GM19395 (cell line): ENCODE measurements at regions not wholly inside any gene's neighbourhood (a gene's known extent, or its start where the extent isn't known, plus 50 kb on each side); places are given as distances from the start of the nearest gene placed in this dataset.
"Not testable (repeated sequence)": the region's sequence is repeated elsewhere in the genome, so short reads cannot be mapped to it uniquely, and the experiment has no call there.

Experiments
- ATAC-seq: cut with Tn5 transposase; IDR thresholded peaks from one replicate; pipeline ENCODE4 v1.9.1; 2021; ENCODE audit warnings: mild to moderate bottlenecking, moderate library complexity; ENCODE audit not compliant: unreplicated experiment

DNA sequence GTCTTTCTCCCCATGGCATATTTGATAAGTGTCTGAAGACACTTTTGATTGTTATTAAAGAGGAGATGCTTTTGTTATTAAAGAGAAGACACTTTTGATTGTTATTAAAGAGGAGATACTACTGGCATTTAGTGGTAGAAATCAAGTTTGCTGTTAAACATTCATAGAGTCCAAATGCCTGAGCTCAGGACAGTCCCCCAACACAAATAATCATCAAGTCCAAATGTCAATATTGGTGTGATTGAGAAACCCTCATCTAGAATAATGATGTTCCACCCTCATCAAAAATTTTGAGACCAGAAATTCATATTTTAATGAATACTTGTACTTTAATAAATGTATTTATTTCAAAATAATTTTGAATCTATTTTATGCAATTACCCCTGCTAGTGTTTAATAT is 1412.9 kb upstream of the PCDH7 start:
- ATAC-seq: no peak

DNA sequence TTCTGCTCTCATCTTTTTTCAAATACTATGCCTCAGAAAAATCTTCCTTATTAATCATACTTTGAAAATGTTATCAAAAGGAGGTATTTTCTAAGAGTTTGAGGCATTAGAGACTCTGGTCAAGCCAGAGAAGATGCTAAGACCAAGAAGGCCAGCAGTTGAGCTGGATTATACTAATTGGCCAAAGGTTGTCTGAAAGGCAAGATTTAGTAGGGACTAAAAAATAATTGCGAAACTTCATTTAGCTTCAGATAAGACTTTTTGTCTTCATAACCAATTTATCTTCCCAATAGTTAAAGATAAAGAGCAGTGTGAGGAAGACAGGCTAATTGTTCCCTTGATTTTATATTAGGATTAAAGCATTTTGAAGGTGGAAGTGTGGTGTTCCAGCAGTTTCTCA is 1412.4 kb upstream of the PCDH7 start:
- no peak for ATAC-seq

DNA sequence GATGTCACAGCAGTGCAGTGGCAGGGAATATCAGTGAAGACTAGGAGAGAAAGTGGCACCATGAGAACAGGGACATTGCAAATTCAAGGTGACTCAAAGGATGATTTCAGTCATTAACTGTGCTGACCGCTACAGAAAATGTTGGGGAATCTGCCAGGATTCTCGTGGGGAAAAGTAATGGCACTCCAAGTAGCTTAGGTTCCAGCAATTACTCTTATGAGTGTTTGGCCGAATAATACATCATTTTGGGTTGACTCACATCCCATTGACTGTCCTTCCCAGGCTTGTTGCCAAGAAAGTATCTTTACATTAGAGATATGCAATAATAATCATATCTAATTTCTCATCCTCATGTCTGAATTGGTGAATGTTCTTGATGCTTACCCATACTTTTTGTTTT is 1411.1 kb upstream of the PCDH7 start:
- ATAC-seq: no peak

DNA sequence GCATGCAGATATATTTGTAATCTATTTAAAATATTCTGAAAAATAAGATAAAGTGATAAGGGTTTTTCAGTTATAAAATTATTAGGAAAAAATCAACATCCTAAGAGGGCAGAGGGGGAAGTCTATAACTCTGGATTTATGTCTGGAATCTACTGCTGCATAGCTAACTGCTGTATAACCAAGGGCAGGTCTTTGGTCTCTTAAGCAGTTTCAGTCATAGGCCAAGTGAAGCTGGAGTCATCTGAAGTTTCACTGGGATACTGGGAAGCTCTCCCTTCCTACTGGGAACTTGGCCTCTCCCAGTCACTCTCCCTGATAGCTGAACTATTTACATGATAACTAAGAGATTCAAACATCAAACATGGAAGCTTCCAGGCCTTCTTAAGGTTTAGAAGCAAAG is 1409.9 kb upstream of the PCDH7 start:
- no peak for ATAC-seq

DNA sequence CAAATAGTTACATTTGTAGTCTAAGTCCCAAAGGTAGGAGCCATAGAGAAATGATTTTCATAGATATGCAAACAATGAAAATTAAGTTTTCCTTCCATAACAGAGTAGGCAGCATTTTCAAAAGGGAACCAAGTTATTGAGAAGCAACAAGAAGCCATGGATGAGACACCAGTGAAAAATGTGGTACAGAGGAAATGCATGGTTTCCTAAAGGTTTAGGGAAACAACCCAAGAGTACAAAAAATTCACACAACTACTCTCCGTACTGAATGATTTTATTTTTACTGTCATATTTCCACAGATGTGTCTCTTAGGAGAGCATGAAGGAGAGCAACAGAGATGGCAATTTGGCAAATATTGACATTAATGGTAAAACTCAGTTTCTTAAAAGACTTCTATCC is 1408.9 kb upstream of the PCDH7 start:
- no peak for ATAC-seq

DNA sequence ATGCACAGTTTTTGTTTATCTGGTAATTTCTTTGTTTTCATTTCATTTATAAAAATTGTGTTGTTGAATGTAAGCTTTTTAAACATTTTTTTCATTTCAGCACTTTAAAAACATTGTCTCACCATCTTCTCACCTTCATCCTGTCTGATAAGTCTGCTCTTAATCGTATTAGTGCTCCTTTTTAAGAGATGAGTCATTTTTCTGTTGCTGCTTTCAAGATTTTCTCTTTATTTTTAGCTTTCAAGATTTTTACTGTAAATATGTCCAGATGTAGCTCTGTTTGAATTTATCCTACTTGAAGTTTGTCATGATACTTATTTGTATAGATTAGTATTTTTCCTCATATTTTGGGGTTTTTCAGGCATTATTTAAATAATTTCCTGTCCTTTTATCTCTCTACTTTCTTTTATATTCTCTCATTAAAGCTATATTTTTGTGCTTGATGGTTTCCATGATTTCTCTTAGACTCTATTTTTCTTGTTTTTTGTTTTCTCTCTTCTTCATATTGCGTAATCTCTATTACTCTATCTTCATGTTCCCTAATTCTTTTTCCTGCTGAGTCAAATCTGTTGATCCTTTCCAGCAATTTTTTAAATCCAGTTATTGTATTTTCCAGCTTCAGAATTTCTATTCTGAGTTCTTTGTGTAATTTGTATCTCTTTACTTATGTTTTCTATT is 1400.4 kb upstream of the PCDH7 start:
- ATAC-seq: no peak

DNA sequence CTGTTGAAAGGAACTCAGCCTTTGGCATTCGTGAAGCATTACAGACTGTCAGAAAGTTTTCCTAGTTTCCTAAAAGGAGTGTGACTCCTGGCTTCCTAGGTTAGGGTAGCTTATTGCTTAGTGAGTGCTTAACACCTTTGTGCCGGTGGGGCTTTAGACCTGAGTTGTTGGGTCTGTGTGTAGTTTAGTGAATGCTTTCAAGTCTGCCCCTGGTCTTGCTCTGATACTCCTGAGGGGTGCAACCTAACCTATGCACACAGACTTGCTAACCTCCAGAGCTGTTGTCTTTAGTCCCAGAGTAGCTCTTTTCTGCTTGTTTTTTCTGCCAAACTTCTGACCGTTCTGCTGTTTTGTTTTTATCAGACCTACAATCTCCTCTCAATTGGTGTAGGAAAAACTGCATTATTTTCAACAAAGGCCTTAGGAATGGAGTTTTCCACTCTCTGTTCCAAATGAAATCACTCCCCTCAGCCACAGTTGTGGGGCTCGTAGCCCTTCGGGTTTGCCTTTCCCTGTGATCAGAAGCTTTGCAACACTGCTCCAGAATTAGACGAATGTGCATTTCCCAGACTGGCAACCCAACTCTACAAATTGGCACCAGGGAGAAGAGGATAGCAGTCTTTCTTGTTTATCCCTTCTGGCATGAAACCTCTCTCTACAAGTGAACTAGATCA is 1399.1 kb upstream of the PCDH7 start:
- ATAC-seq: no peak

DNA sequence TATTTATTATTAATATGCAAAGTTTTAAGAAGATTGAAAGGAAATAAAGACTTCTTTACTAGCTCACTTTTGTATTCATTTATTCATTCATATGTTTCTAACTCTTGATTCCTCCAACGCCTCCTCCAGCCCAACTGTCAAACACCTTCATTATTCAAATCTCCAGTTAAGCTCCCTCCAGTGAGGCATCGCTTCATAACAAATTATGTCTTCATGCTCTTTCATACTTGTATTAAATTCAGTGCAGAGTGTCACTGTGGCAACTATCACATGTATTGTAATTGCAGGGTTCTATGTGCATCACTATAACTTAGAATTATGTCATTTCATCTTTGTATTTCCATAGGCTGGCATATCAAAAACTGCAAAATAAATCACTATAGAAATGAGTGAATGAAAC is 1394.2 kb upstream of the PCDH7 start:
- no peak for ATAC-seq

DNA sequence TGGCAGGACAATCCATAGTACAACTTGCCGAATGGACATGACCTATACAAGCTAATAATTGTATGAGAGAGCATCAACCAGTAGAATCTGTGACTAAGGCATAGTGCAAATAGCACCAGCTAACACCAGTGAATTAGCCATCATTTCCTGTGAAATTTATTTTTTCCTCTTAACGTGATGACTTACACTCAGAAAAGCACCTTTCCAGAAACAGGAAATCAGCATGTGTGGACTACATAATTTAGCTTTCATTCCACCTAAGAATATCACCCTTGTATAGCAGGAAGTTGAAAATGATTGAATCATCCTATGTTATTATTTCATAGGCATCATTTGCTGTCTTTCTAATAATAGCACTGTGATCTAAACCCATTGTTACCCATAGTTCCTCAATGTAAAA is 1393.4 kb upstream of the PCDH7 start:
- ATAC-seq: no peak

DNA sequence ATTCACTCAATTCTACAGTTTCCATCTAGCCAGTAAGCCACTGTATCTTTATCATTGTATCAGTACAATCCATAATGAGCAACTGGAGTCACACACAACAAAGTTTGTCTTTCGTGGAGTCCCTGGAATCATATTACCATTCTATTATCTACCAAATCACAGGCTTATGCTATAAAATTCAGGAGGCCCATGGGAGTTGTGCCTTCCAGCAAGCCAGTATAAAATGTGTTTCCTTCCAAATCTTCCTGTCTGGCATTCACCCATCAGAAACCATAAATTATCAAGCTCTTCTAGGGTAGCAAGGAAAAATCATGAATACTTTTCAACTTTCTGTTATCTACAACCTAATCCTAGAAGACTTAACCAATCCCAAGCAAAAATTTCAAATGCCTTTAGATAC is 1383.3 kb upstream of the PCDH7 start:
- ATAC-seq: no peak

DNA sequence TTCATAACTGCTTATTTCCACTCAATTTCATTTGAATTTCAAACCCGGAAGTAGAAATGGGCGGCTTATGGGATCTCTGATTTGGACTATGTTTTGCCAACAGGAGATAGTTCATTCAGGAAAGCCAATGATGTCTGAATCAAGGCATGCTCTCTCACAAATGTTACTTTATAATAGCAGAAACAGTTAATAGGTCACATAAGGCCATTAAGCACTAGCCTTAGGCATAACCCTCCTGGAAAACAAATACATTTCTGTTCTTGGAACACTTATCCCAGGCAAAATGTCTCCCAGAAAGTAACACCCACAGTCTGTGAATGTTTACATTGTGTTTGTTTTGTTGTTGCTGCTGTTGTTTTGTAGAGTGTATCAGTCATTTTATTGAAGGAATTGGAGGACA is 1347.2 kb upstream of the PCDH7 start:
- no peak for ATAC-seq

DNA sequence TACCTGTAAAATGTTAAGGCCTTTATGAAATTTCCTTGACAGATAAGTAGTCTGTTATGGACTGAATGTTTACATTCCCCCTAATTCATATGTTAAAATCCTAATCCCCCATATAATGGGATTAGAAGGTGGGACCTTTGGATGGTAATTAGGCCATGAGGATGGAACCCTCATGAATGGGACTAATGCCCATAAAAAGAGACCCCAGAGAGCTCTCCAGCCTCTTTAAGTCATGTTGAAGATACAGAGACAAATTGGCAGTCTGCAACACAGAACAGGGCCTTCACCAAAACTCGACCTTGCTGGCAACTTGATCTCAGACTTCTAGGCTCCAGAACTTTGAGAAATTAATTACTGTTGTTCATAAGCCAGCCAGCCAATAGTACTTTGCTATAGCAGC is 1344.5 kb upstream of the PCDH7 start:
- ATAC-seq: no peak

DNA sequence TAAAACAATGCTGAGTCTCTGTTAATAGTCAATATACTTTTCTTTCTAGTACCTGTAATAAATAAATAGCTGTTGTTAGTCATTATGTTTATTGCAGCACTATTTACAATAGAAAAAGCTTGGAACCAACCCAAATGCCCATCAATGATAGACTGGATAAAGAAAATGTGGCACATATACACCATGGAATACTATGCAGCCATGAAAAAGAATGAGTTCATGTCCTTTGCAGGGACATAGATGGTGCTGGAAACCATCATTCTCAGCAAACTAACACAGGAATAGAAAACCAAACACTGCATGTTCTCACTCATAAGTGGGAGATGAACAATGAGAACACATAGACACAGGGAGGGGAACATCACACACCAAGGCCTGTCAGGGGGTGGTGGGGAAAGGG is 1341.9 kb upstream of the PCDH7 start:
- not testable (repeated sequence) for ATAC-seq

DNA sequence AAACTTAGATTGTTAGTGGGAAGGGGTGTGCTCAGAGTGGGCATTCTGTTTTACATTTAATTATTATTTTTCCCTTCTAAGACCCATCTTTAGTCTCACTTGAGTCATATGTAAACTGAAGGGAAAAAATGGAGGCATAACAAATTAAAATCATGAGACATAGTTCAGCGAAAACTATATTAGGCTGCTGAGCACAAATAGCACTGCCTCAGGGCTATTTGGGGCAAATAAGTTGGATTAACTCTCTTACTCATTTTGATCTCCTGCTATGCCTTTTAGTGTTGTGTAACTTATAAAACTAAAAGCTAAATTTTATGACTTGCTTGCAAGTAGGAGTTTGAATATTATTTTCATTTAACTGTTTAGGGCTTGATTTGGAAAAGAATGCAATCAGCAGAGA is 1329.2 kb upstream of the PCDH7 start:
- ATAC-seq: no peak

DNA sequence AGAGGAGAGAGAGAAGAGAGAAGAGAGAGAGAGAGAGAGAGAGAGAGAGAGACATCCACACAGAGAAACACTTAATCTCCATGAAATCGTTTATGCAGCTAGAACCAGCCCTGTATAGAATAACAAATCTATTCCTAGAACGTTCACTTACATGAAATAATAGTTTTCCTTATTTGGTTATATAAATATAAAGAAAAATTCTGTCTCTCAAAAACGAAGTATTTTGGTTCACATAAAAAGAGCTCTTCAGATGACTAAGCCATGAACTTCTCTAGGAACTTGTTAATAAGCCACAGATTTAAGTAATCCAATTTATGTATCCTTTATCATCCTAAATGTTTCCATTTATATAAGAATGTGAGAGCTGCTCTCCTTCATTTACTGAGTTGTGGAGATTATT is 1315.1 kb upstream of the PCDH7 start:
- ATAC-seq: no peak

DNA sequence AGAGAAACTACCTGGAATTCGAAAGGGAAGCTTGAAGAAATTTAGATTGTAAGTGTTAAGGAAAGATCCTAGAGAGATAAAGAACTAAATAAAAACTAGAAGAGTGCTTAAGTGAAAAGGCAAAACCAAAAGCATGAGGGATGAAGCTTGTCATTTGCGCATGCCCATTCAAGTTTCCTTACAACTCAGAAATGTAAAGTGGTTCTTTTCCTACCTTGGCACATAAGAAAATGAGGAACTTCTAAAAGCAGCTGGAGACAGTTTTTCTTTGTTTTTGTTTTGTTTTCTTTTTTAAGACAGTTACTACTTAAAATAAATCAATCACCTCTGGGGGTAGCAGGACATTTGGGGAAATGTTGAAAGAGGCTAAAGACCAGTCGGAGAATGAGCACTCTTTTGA is 1304.4 kb upstream of the PCDH7 start:
- no peak for ATAC-seq

DNA sequence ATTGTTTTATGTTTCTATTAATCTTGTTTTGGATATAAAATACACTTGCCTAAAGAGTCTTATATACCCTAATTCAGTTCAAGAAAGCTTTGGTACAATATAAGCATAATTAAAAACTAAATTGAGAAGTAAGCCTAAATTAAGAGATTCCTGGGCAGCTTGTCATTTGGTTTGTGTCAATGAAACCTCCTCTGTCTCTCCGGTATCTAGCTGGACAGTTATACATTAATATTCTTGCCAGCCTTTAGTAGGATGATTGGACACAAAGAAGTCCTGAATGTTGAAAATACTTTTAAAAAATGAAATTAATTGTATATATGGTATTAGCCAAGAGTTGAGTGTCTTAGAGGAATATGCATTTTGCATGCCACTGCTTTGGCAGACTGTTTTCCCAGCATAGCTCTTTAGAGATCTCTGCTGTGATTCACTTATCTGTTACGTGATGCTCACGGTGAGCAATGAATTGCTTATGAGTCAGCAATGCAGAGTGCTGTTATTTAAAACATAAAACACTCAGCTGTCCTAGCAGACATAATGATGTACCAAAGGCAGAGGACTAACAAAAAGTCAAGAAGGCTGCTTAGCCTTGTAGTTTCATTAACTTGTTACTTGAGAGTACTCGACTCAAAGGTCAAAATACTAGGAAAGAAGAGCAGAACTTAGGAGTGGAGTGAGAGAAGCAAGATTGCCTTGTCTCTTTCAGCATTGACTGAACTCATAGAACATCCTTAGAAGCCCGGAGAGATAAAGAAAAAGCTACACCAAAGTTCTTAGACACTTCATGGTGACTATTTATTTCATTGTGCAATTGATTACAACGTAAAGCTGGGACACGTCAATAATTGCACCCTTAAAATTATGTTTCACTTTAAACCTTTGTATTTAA is 1296.1 kb upstream of the PCDH7 start:
- no peak for ATAC-seq

DNA sequence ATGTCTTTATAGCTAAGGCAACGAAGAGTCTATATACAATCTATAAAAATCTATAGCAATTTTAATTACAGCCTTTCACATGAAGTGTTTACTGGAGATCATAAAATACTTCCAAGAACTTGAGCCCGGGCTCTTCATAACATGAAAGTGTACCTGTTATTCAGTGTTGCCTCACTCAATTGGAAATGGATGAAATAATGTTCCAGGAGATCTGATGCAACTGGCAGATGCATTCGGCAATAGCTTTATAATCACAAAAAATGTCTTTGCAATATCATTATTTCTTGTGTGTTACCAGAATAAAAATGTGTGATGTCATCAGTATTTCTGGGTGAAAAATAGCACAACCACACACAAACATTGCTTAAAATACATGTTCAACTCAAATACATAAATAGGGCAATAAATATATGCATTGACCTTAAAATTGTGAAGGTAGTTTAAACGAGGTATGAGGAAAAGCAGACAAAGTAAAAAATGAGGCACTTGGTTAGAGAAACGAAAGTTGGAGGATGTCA is 1266.8 kb upstream of the PCDH7 start:
- ATAC-seq: no peak

DNA sequence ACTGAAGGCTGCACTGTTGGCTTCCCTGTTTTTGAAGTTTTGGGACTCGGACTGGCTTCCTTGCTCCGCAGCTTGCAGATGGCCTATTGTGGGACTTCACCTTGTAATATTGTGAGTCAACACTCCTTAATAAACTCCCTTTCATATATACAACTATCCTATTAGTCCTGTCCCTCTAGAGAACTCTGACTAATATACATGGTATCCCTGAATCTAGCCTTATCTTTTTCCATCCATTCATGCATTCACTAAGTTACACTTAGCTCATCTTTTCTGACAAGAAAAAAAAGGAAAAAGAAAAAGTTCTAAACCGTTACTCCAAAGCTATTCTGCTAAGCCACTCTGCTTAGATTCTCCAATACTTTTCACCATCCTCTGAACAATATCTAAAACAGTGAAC is 1260.2 kb upstream of the PCDH7 start:
- no peak for ATAC-seq

DNA sequence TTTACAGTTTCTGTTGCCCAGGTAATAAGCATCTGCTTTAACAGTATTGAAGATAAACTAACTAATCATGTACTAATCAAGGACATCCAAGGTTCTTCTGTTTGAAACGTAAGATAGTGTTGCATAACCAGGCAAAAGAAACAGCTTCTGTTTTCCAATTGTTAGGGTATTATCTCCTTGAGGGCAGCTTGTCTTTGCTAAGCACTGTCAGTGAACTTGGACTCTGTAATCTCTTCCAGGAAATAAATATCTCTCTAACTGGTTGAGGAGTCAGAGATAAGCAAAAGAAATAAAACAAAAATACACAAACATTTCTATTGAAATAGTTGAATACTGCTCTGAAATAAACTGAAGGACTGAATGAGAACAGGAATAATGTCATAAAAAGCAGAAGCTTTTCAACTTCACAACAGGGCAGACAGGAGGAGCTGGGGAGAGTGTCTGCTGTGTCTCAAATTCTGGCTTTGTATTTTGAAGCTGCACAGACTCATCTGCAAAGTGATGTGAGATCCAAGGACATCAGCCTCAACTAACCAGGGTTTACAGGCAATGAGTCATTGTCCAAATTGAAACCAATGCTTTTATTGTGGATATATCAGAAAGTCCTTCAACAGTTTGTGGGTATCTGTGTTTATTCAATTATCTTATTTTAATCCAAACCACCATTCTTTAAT is 1253.0 kb upstream of the PCDH7 start:
- ATAC-seq: no peak
